Thoracic aorta (tissue), 2 donors: ENCODE measurements at regions not wholly inside any gene's neighbourhood (a gene's known extent, or its start where the extent isn't known, plus 50 kb on each side); places are given as distances from the start of the nearest gene placed in this dataset.

Source experiments
- ATAC-seq: fragments of 150-250 bp; one replicate; pipeline ENCODE4 v1.8.0; 2017; ENCODE audit warnings: low read depth; ENCODE audit not compliant: insufficient number of reproducible peaks, low FRiP score
- DNase-seq: peaks from one replicate; pipeline ENCODE4 v3.0.0-alpha.2; 2020; ENCODE audit warnings: low spot score
- H3K27ac ChIP-seq, 2 donors: fragments of 200-600 bp; sonication (generic); 1 replicate in 1 of 2; 2 replicates in 1 of 2; pipeline ENCODE4 v1.5.1; 2016; ENCODE audit warnings: mild to moderate bottlenecking in 2 of 2, moderate library complexity in 2 of 2
- H3K27me3 ChIP-seq: fragments of 200-600 bp; sonication (generic); replicated peaks from 2 replicates; pipeline ENCODE4 v1.6.0; 2016; ENCODE audit warnings: mild to moderate bottlenecking; ENCODE audit not compliant: insufficient read depth
- H3K36me3 ChIP-seq: fragments of 200-600 bp; sonication (generic); one replicate; pipeline ENCODE4 v1.5.1; 2016
- H3K4me1 ChIP-seq, 2 donors: fragments of 200-600 bp; sonication (generic); 1 replicate in 1 of 2; 2 replicates in 1 of 2; pipeline versions ENCODE4 v1.5.1 to v1.6.0; 2016; ENCODE audit warnings: low read depth in 2 of 2, mild to moderate bottlenecking in 1 of 2; ENCODE audit not compliant: control insufficient read depth in 1 of 2
- H3K4me3 ChIP-seq: fragments of 200-600 bp; sonication (generic); 2 replicates; pipeline ENCODE4 v1.5.1; 2016; ENCODE audit warnings: mild to moderate bottlenecking
- H3K9me3 ChIP-seq: fragments of 200-600 bp; sonication (generic); 2 replicates; pipeline ENCODE4 v1.5.1; 2016
- CTCF ChIP-seq: fragments of 200-600 bp; sonication (generic); IDR thresholded peaks from one replicate; pipeline ENCODE4 v1.5.1; 2019; ENCODE audit warnings: antibody characterized with exemption

- H3K4me3 ChIP-seq: no peak overlapping the region
- H3K27ac ChIP-seq: no peak overlapping the region
- TF ChIP-seq CTCF: no peak
- ATAC-seq (no peak), DNase-seq (no peak)
- H3K4me1 ChIP-seq: no peaks in the 10 kb centered on the region
- no peaks in the 10 kb centered on the region for H3K9me3 ChIP-seq
- H3K36me3 ChIP-seq: no peaks in the 10 kb centered on the region
- no peaks in the 10 kb centered on the region for H3K27me3 ChIP-seq
These were observed 103.8 kb upstream of the KLF4 start for GRCh38 chr9:107593224-107593870.

- DNase-seq (no peak), ATAC-seq (no peak)
These were observed 102.9 kb upstream of the KLF4 start for GRCh38 chr9:107592424-107592823.

GRCh38 chr9:107591781-107592180, 102.2 kb upstream of the KLF4 start:
- Histone ChIP-seq H3K36me3 (no peaks in the 10 kb centered on the region), H3K27me3 (no peaks in the 10 kb centered on the region), H3K4me3 (no peak overlapping the region), H3K27ac (no peak overlapping the region), H3K9me3 (no peaks in the 10 kb centered on the region), H3K4me1 (no peaks in the 10 kb centered on the region)
- no peak for DNase-seq
- TF ChIP-seq CTCF: no peak
- no peak for ATAC-seq

More at GRCh38 chr9:107592424-107592823, 102.9 kb upstream of the KLF4 start:
- no peaks in the 10 kb centered on the region for H3K36me3 ChIP-seq
- H3K4me3 ChIP-seq: no peak overlapping the region
- TF ChIP-seq CTCF: no peak
- H3K27ac ChIP-seq: no peak overlapping the region
- no peaks in the 10 kb centered on the region for H3K4me1 ChIP-seq
- H3K9me3 ChIP-seq: no peaks in the 10 kb centered on the region
- H3K27me3 ChIP-seq: no peaks in the 10 kb centered on the region

- H3K27ac ChIP-seq: no peak overlapping the region
- H3K9me3 ChIP-seq: no peaks in the 10 kb centered on the region
- no peaks in the 10 kb centered on the region for H3K27me3 ChIP-seq
- no peak for TF ChIP-seq CTCF
- no peaks in the 10 kb centered on the region for H3K4me1 ChIP-seq
- no peaks in the 10 kb centered on the region for H3K36me3 ChIP-seq
- no peak overlapping the region for H3K4me3 ChIP-seq
- ATAC-seq (no peak), DNase-seq (no peak)
These were observed 98.8 kb upstream of the KLF4 start for GRCh38 chr9:107588393-107588792.

- no peaks in the 10 kb centered on the region for H3K9me3 ChIP-seq
- H3K27ac ChIP-seq: peak overlapping the region in 1 of 2 donors; percentile 50
- ATAC-seq (no peak), DNase-seq (no peak)
- no peaks in the 10 kb centered on the region for H3K36me3 ChIP-seq
- no peaks in the 10 kb centered on the region for H3K4me1 ChIP-seq
- H3K4me3 ChIP-seq: peak overlapping the region; percentile 58
- no peak for TF ChIP-seq CTCF
- H3K27me3 ChIP-seq: no peaks in the 10 kb centered on the region
These were observed 97.8 kb upstream of the KLF4 start for GRCh38 chr9:107587191-107587963.
